ENCODE measurements at regions not wholly inside any gene's neighbourhood (a gene's known extent, or its start where the extent isn't known, plus 50 kb on each side); places are given as distances from the start of the nearest gene placed in this dataset.
"Not testable (repeated sequence)": the region's sequence is repeated elsewhere in the genome, so short reads cannot be mapped to it uniquely, and the experiment has no call there.

- not testable (repeated sequence) for H3K9me3 ChIP-seq; H3K4me1 ChIP-seq; DNase-seq (ENCODE audit: low spot score in 2 of 2); H3K4me3 ChIP-seq; H3K36me3 ChIP-seq; H3K27ac ChIP-seq; H3K27me3 ChIP-seq
- WGBS, result no CpG with 5 or more reads among the region's 3 CpGs
These were observed 1430.4 kb downstream of the TSPY10 start for GRCh38 chrY:10958122-10958521.

- WGBS, result no CpG with 5 or more reads among the region's 10 CpGs
- DNase-seq (ENCODE audit: low spot score in 2 of 2), result peak; percentile 44 to 57
- Histone ChIP-seq H3K36me3 (no peaks in the 10 kb centered on the region), H3K4me3 (no peak overlapping the region), H3K4me1 (no peaks in the 10 kb centered on the region), H3K27me3 (no peaks in the 10 kb centered on the region), H3K9me3 (no peaks in the 10 kb centered on the region), H3K27ac (no peak overlapping the region)
- TF ChIP-seq CTCF (IDR thresholded peaks at IDR 0.05) (no peak), POLR2A (IDR thresholded peaks at IDR 0.05) (no peak), POLR2AphosphoS5 (IDR thresholded peaks at IDR 0.05) (no peak), EP300 (IDR thresholded peaks at IDR 0.05) (no peak)
These were observed 1445.7 kb downstream of the TSPY10 start for GRCh38 chrY:10973422-10973821.

DNA sequence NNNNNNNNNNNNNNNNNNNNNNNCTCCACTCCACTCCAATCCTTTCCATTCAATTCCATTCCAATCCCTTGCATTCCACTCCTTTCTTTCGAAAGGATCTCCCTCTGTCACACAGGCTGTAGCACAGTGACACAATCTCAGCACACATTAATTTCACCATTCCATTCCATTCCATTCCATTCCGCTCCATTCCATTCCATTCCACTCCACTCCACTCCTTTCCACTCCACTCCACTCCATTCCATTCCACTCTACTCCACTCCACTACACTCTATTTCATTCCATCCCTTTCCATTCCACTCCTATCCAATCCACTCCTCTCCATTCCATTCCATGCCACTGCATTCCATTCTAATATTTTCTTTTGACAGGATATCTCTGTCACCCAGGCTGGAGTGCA, 1459.0 kb downstream of the TSPY10 start:
- no peak overlapping the region for H3K4me3 ChIP-seq
- WGBS, result no CpG with 5 or more reads among the region's 2 CpGs
- H3K36me3 ChIP-seq, result no peaks in the 10 kb centered on the region
- no peaks in the 10 kb centered on the region for H3K4me1 ChIP-seq
- H3K27me3 ChIP-seq, result no peaks in the 10 kb centered on the region
- no peak for TF ChIP-seq CTCF (IDR thresholded peaks at IDR 0.05)
- no peak for TF ChIP-seq EP300 (IDR thresholded peaks at IDR 0.05)
- TF ChIP-seq POLR2A (IDR thresholded peaks at IDR 0.05), result no peak
- no peak for TF ChIP-seq POLR2AphosphoS5 (IDR thresholded peaks at IDR 0.05)
- H3K27ac ChIP-seq, result no peak overlapping the region
- H3K9me3 ChIP-seq, result no peaks in the 10 kb centered on the region
- no peak for DNase-seq (ENCODE audit: low spot score in 2 of 2)

- no peak overlapping the region for H3K4me3 ChIP-seq
- no peaks in the 10 kb centered on the region for H3K4me1 ChIP-seq
- H3K36me3 ChIP-seq, result no peaks in the 10 kb centered on the region
- no peak for DNase-seq (ENCODE audit: low spot score in 2 of 2)
- WGBS, result no CpG with 5 or more reads among the region's 1 CpG
- no peak overlapping the region for H3K27ac ChIP-seq
- H3K9me3 ChIP-seq, result no peaks in the 10 kb centered on the region
- TF ChIP-seq CTCF (IDR thresholded peaks at IDR 0.05) (no peak), POLR2AphosphoS5 (IDR thresholded peaks at IDR 0.05) (no peak), EP300 (IDR thresholded peaks at IDR 0.05) (no peak), POLR2A (IDR thresholded peaks at IDR 0.05) (no peak)
- no peaks in the 10 kb centered on the region for H3K27me3 ChIP-seq
These were observed 1459.9 kb downstream of the TSPY10 start for GRCh38 chrY:10987626-10988025.

- TF ChIP-seq EP300 (IDR thresholded peaks at IDR 0.05) (no peak), POLR2A (IDR thresholded peaks at IDR 0.05) (no peak), CTCF (IDR thresholded peaks at IDR 0.05) (no peak), POLR2AphosphoS5 (IDR thresholded peaks at IDR 0.05) (no peak)
- Histone ChIP-seq H3K9me3 (no peaks in the 10 kb centered on the region), H3K4me1 (no peaks in the 10 kb centered on the region), H3K27me3 (no peaks in the 10 kb centered on the region), H3K27ac (no peak overlapping the region), H3K36me3 (no peaks in the 10 kb centered on the region), H3K4me3 (no peak overlapping the region)
- no peak for DNase-seq (ENCODE audit: low spot score in 2 of 2)
- 0% methylated on average over 1 of the region's 2 CpGs for WGBS
These were observed 1466.3 kb downstream of the TSPY10 start for GRCh38 chrY:10993955-10994354.

DNA sequence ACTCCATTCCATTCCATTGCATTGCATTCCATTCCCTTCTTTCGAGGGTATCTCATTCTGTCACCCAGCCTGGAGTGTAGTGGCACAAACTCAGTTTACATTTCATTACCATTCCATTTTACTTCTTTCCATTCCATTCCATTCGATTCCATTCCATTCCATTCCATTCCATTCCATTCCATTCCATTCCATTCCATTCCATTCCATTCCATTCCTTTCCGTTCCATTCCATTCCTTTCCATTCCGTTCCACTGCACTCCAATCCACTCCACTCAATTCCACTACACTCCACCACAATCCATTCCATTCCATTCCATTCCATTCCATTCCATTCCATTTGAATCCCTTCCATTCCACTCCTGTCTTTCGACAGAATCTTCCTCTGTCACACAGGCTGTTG, 1472.0 kb downstream of the TSPY10 start:
- not testable (repeated sequence) for H3K4me3 ChIP-seq; DNase-seq (ENCODE audit: low spot score in 2 of 2); H3K27me3 ChIP-seq; H3K9me3 ChIP-seq; H3K27ac ChIP-seq; H3K4me1 ChIP-seq; H3K36me3 ChIP-seq
- no CpG with 5 or more reads among the region's 5 CpGs for WGBS

DNA sequence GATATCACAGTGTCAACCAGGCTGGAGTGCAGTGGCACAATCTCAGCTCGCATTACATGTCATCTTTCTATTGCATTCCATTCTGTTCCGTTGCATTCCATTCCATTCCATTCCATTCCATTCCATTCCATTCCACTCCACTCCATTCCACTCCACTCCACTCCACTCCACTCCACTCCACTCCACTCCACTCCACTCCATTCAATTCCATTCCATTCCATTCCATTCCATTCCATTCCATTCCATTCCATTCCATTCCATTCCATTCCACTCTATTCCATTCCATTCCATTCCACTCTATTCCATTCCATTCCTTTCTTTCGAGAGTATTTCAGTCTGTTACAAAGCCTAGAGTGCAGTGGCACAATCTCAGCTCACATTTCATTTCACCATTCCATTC, 1486.5 kb downstream of the TSPY10 start:
- H3K9me3 ChIP-seq; H3K4me1 ChIP-seq; H3K4me3 ChIP-seq; H3K27ac ChIP-seq; H3K36me3 ChIP-seq; H3K27me3 ChIP-seq; DNase-seq (ENCODE audit: low spot score in 2 of 2): not testable (repeated sequence)
- no CpG with 5 or more reads among the region's 3 CpGs for WGBS

Data from suprapubic skin (tissue), 4 donors.